ENCODE measurements at regions not wholly inside any gene's neighbourhood (a gene's known extent, or its start where the extent isn't known, plus 50 kb on each side); places are given as distances from the start of the nearest gene placed in this dataset.
"Not testable (repeated sequence)": the region's sequence is repeated elsewhere in the genome, so short reads cannot be mapped to it uniquely, and the experiment has no call there.

DNA sequence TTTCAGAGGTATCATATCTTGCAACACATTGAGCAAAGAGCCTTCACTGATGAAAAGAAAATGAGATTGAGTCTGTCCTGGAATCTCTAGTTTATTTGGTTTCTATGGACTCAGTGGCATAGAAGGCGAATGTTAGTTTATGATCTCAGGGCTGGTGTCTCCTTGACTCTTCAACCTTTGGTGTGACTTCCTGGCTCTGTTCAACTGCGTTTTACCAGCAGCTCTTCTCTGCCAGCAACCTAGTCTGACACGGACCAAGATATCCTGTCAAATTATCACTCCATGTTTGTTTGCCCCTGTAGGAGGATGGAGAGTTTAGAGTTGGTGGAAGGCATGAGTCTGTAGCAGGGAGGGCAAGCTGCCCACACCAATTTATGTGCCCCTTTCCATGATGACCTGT lies 82.9 kb upstream of the TBC1D5 start:
- CTCF ChIA-PET, result no interaction called here
- TF ChIP-seq SUZ12 (IDR thresholded peaks at IDR 0.05) (no peak), FOXM1 (IDR thresholded peaks at IDR 0.05; ENCODE audit: borderline replicate concordance) (no peak), FOXK2 (IDR thresholded peaks at IDR 0.05) (no peak)
- POLR2A ChIA-PET, result no interaction called here
- DNase-seq (ENCODE audit: extremely low spot score), result no peak

- TF ChIP-seq SP1 (IDR thresholded peaks at IDR 0.05), result no peak
- POLR2A ChIA-PET, result no interaction called here
- DNase-seq (ENCODE audit: extremely low spot score), result no peak
- CTCF ChIA-PET, result no interaction called here
Observed at GRCh38 chr3:17823816-17824215, 81.4 kb upstream of the TBC1D5 start.

DNA sequence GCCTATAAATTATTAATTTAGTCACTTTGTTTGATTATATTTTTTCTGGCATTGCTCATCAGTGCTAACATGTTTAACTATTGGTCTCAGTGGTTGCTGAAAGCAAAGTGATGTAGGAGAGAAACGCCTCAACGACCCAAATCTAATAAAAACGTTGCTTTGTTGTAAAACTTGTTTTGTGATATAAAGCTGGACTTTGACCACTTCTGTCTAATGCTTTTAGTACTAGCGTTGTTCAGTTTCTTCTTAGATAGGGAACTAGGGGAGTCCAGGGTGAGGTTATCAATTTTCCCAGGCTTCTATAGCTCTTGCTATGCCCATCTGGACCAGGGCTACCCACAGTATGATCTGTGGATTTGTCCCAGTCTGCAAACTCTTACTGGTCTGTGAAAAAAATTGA lies 80.6 kb upstream of the TBC1D5 start:
- DNase-seq (ENCODE audit: extremely low spot score), result no peak
- TF ChIP-seq ARNT (IDR thresholded peaks at IDR 0.05) (no peak), FOXA1 (IDR thresholded peaks at IDR 0.05) (no peak)
- ChIA-PET CTCF (no interaction called here), POLR2A (no interaction called here)

DNA sequence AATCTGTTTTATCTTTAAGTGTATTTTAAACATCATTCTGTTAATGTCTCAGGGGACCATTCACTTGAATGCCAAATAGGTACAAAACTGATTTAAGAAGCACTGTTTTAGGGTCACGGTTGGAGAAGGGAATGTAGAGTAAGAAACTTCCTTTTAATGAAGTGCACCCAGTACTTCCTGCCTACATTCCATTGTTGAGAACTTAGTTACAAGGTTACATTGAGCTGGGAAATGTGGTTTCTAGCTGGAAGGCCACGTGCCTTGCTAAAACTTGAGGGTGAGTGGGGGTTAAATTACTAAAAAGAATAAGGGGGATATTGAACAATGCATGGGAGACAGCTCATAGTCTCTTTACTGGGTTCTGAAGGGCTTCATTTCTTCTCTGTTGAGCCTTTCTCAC lies 78.3 kb upstream of the TBC1D5 start:
- ChIA-PET CTCF (no interaction called here), POLR2A (no interaction called here)
- DNase-seq (ENCODE audit: extremely low spot score), result no peak
- TF ChIP-seq FOXM1 (IDR thresholded peaks at IDR 0.05; ENCODE audit: borderline replicate concordance) (no peak), FOXK2 (IDR thresholded peaks at IDR 0.05) (no peak), HDGF (IDR thresholded peaks at IDR 0.05; ENCODE audit: borderline replicate concordance) (no peak), TARDBP (IDR thresholded peaks at IDR 0.05) (no peak), ARNT (IDR thresholded peaks at IDR 0.05) (no peak), SUZ12 (IDR thresholded peaks at IDR 0.05) (no peak), NFRKB (IDR thresholded peaks at IDR 0.05) (no peak), SP1 (IDR thresholded peaks at IDR 0.05) (no peak), CTBP1 (IDR thresholded peaks at IDR 0.05; ENCODE audit: borderline replicate concordance) (no peak), ELF4 (IDR thresholded peaks at IDR 0.05) (no peak), L3MBTL2 (conservative IDR thresholded peaks at IDR 0.05) (no peak), PKNOX1 (IDR thresholded peaks at IDR 0.05) (no peak), ZNF384 (IDR thresholded peaks at IDR 0.05) (no peak), LEF1 (IDR thresholded peaks at IDR 0.05; ENCODE audit: borderline replicate concordance) (no peak), FOXA1 (IDR thresholded peaks at IDR 0.05) (no peak), BHLHE40 (IDR thresholded peaks at IDR 0.05; ENCODE audit: borderline replicate concordance) (no peak)

- ChIA-PET CTCF (no interaction called here), POLR2A (no interaction called here)
- DNase-seq (ENCODE audit: extremely low spot score), result no peak
- TF ChIP-seq NFRKB (IDR thresholded peaks at IDR 0.05), result no peak
- TF ChIP-seq FOXA1 (IDR thresholded peaks at IDR 0.05), result no peak
- no peak for TF ChIP-seq SP1 (IDR thresholded peaks at IDR 0.05)
- TF ChIP-seq BHLHE40 (IDR thresholded peaks at IDR 0.05; ENCODE audit: borderline replicate concordance), result no peak
- no peak for TF ChIP-seq ELF4 (IDR thresholded peaks at IDR 0.05)
- no peak for TF ChIP-seq ARNT (IDR thresholded peaks at IDR 0.05)
- TF ChIP-seq CTBP1 (IDR thresholded peaks at IDR 0.05; ENCODE audit: borderline replicate concordance), result no peak
- no peak for TF ChIP-seq SUZ12 (IDR thresholded peaks at IDR 0.05)
- TF ChIP-seq ZNF384 (IDR thresholded peaks at IDR 0.05), result no peak
- TF ChIP-seq FOXK2 (IDR thresholded peaks at IDR 0.05), result no peak
- TF ChIP-seq PKNOX1 (IDR thresholded peaks at IDR 0.05), result no peak
- TF ChIP-seq FOXM1 (IDR thresholded peaks at IDR 0.05; ENCODE audit: borderline replicate concordance), result no peak
Observed at GRCh38 chr3:17820275-17820674, 77.8 kb upstream of the TBC1D5 start.

DNA sequence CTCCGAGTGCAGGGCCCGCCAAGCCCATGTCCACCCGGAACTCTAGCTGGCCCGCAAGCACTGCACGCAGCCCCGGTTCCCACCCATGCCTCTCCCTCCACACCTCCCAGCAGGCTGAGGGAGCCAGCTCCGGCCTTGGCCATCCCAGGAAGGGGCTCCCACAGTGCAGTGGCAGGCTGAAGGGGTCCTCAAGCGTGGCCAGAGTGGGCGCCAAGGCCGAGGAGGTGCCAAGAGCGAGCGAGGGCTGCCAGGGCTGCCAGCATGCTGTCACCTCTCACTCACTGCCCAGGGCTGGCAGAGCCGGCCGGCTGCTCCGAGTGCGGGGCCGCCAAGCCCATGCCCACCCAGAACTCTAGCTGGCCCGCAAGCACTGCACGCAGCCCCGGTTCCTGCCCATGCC lies 75.5 kb upstream of the TBC1D5 start:
- CTCF ChIA-PET; DNase-seq (ENCODE audit: extremely low spot score); POLR2A ChIA-PET: not testable (repeated sequence)

DNA sequence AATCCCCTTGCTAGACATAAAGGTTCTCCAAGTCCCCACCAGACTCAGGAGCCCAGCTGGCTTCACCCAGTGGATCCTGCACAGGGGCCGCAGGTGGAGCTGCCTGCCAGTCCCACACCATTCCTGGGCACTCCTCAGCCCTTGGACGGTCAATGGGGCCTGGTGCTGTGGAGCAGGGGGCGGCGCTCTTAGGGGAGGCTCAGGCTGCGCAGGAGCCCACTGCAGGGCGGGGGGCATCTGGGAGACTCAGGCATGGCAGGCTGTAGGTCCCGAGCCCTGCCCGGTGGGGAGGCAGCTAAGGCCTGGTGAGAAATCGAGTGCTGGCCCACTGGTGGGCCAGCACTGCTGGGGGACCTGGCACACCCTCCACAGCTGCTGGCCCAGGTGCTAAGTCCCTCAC lies 75.1 kb upstream of the TBC1D5 start:
- TF ChIP-seq L3MBTL2 (conservative IDR thresholded peaks at IDR 0.05), result no peak
- no peak for TF ChIP-seq LEF1 (IDR thresholded peaks at IDR 0.05; ENCODE audit: borderline replicate concordance)
- no peak for TF ChIP-seq NFRKB (IDR thresholded peaks at IDR 0.05)
- TF ChIP-seq ELF4 (IDR thresholded peaks at IDR 0.05), result no peak
- TF ChIP-seq FOXM1 (IDR thresholded peaks at IDR 0.05; ENCODE audit: borderline replicate concordance), result no peak
- no peak for TF ChIP-seq ARNT (IDR thresholded peaks at IDR 0.05)
- TF ChIP-seq TARDBP (IDR thresholded peaks at IDR 0.05), result no peak
- no peak for TF ChIP-seq FOXA1 (IDR thresholded peaks at IDR 0.05)
- no peak for TF ChIP-seq SP1 (IDR thresholded peaks at IDR 0.05)
- no peak for TF ChIP-seq PKNOX1 (IDR thresholded peaks at IDR 0.05)
- TF ChIP-seq ZNF384 (IDR thresholded peaks at IDR 0.05), result no peak
- CTCF ChIA-PET, result no interaction called here
- POLR2A ChIA-PET, result no interaction called here
- DNase-seq (ENCODE audit: extremely low spot score), result no peak

DNA sequence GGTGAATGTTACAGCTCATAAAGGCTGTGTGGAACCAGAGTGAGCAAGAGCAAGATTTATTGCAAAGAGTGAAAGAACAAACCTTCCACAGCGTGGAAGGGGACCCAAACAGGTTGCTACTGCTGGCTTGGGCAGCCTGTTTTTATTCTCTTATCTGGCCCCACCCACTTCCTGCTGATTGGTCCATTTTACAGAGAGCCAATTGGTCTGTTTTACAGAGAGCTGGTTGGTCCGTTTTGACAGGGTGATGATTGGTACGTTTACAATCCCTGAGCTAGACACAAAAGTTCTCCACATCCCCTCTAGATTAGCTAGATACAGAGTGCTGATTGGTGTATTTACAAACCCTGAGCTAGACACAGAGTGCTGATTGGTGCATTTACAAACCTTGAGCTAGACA lies 74.4 kb upstream of the TBC1D5 start:
- CTCF ChIA-PET, POLR2A ChIA-PET: not testable (repeated sequence)

DNA sequence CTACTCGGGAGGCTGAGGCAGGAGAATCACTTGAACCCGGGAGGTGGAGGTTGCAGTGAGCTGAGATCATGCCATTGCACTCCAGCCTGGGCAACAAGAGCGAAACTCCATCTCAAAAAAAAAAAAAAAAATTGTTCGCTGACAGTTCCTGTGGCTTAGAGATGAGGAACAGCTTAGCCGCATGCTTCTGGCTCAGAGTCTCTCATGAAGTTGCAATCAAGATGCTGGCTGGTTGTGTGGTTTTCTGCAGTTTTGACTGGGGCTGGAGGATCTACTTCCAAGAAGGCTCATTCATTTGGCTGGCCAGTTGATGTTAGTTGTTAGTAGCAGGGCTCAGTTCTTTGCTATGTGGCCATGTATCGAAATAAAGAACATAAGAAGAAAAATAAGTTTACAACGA lies 69.9 kb upstream of the TBC1D5 start:
- CTCF ChIA-PET; POLR2A ChIA-PET; DNase-seq (ENCODE audit: extremely low spot score): not testable (repeated sequence)

More for the DNA sequence above, 74.4 kb upstream of the TBC1D5 start:
- not testable (repeated sequence) for DNase-seq (ENCODE audit: extremely low spot score)

All from HEK293T (cell line).